GM10248 (cell line): ENCODE measurements at regions not wholly inside any gene's neighbourhood (a gene's known extent, or its start where the extent isn't known, plus 50 kb on each side); places are given as distances from the start of the nearest gene placed in this dataset.
"Not testable (repeated sequence)": the region's sequence is repeated elsewhere in the genome, so short reads cannot be mapped to it uniquely, and the experiment has no call there.

Source experiments
- CTCF ChIA-PET: fragments of 300-600 bp; sonication (Branson Sonifier 250); formaldehyde crosslinking; extraction: SDS; loops from one replicate; lab custom pipeline; 2021; ENCODE audit warnings: antibody characterized with exemption; lab: Yijun Ruan, JAX
- POLR2A ChIA-PET: fragments of 350-650 bp; sonication (Branson Sonifier 250); formaldehyde crosslinking; extraction: SDS; loops from one replicate; lab custom pipeline; 2020; ENCODE audit warnings: antibody characterized with exemption; lab: Yijun Ruan, JAX
- DNase-seq: peaks from one replicate; pipeline ENCODE4 v3.0.0; 2012; ENCODE audit errors: extremely low spot score
- TF ChIP-seq, protein P1 (sequence below): IDR thresholded peaks from 2 replicates; pipeline ENCODE4 v1.5.1; 2012; ENCODE audit warnings: mild to moderate bottlenecking, low read depth; ENCODE audit errors: extremely low read depth, missing control alignments, control extremely low read depth

DNA sequence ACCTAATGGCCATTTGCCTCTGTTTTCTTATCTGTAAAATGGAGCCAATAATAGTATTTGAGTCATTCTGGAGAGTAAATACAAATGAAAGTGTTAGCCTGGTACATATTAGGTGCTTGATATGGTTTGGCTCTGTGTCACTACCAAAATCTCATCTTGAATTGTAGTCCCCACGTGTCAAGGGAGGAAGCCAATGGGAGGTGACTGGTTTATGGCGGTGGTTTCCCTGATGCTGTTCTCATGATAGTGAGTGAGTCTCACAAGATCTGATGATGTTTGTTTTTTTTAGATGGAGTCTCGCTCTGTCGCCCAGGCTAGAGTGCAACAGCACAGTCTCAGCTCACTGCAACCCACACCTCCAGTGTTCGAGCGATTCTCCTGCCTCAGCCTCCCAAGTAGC, 194.0 kb upstream of the SEMA3E start:
- POLR2A ChIA-PET: no interaction called here
- no peak for DNase-seq
- CTCF ChIA-PET: interaction anchor here (1.2 kb wide), 1 partner anchor 140 kb away, joined by 3 read pairs; no protein-coding TSS in a partner anchor
- TF ChIP-seq, protein P1, sequence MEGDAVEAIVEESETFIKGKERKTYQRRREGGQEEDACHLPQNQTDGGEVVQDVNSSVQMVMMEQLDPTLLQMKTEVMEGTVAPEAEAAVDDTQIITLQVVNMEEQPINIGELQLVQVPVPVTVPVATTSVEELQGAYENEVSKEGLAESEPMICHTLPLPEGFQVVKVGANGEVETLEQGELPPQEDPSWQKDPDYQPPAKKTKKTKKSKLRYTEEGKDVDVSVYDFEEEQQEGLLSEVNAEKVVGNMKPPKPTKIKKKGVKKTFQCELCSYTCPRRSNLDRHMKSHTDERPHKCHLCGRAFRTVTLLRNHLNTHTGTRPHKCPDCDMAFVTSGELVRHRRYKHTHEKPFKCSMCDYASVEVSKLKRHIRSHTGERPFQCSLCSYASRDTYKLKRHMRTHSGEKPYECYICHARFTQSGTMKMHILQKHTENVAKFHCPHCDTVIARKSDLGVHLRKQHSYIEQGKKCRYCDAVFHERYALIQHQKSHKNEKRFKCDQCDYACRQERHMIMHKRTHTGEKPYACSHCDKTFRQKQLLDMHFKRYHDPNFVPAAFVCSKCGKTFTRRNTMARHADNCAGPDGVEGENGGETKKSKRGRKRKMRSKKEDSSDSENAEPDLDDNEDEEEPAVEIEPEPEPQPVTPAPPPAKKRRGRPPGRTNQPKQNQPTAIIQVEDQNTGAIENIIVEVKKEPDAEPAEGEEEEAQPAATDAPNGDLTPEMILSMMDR: no peak

DNA sequence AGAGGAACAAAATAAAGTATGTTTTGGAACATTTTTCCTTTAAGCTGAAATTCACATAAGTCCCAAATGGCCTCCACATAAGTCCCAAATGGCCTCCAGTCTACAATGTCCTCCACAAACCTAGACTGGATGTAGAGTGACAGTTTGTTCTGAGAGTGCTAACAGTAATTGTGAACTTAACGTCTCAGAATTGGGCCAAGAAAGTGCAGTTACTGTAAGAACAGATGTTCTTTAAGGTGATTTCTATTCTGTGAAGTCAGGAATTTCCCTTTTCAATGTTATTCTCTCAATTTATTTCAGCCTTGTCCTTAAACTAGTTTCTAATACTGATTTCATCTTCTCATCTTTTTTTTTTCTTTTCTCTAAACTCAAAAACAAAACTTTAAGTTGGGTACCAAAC, 188.7 kb upstream of the SEMA3E start:
- POLR2A ChIA-PET: no interaction called here
- CTCF ChIA-PET: interaction anchor here (1.3 kb wide), 1 partner anchor 20 kb away, joined by 3 read pairs; no protein-coding TSS in a partner anchor
- DNase-seq: no peak
- TF ChIP-seq, protein P1: no peak

DNA sequence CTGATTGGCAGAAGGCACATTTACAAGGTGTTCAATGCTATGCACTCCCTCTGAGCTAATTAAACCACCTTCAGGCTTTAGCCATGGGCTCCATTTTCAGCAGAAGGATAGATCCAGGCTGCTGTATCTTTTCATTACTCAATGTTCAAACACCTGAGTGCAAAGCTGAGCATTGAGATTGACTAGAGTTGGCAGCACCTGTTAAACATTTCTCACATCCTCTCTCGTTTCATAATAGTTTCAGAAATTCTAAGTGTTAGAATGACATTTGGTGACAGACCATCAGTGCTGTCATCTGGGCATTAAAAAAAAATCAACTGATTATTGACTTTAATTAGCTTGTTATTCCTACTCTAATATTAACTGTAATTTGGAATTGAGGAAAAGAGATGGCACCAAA, 187.1 kb upstream of the SEMA3E start:
- ChIA-PET POLR2A (no interaction called here), CTCF (no interaction called here)
- DNase-seq: no peak
- TF ChIP-seq, protein P1: no peak

DNA sequence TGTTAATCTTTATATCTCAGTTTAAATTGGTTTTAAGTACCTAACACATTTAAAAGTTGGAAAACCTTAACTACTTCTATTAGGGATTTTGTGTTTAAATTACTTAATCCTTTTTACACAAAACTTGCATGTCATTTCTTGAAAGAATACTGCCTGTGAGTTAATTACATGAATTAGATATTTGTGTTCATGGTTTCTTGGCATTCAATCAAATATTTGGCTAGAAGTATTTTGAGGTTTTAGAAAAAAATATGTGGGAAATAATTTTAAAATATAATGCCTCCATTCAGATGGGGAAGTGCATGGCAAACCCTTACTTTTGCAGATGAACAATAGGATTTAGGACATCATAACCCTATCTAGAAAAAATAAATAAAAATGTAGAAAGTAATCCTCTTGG, 186.5 kb upstream of the SEMA3E start:
- DNase-seq: no peak
- TF ChIP-seq, protein P1: no peak
- ChIA-PET POLR2A (no interaction called here), CTCF (no interaction called here)

GRCh38 chr7:83833721-83834120, 184.8 kb upstream of the SEMA3E start:
- POLR2A ChIA-PET: not testable (repeated sequence)
- CTCF ChIA-PET: interaction anchor here (1.3 kb wide), 1 partner anchor 19 kb away, joined by 3 read pairs; no protein-coding TSS in a partner anchor

DNA sequence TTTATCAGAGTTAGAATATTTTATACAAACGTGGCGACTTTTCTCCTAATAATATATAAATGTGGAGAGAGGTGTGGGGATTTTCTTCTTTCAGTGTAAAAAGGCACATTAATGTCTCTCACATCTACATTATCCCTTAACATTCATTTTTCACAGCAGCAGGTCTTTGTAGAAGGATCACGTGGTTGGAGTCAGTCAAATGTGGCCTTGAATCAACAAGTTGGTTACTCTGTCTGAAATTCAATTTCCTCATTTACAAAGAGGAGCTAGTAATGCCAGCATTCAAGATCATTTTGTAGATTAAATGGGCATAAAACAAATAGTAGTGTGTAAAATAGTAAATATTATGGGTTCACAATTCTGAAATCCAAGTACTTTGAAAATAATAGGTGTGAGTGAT, 183.1 kb upstream of the SEMA3E start:
- no peak for DNase-seq
- TF ChIP-seq, protein P1: no peak
- POLR2A ChIA-PET: no interaction called here
- CTCF ChIA-PET: interaction anchor here (1.6 to 1.9 kb wide), 2 partner anchors 8 to 20 kb away, joined by 3 to 5 read pairs; no protein-coding TSS in a partner anchor

More at GRCh38 chr7:83833721-83834120, 184.8 kb upstream of the SEMA3E start:
- not testable (repeated sequence) for DNase-seq

DNA sequence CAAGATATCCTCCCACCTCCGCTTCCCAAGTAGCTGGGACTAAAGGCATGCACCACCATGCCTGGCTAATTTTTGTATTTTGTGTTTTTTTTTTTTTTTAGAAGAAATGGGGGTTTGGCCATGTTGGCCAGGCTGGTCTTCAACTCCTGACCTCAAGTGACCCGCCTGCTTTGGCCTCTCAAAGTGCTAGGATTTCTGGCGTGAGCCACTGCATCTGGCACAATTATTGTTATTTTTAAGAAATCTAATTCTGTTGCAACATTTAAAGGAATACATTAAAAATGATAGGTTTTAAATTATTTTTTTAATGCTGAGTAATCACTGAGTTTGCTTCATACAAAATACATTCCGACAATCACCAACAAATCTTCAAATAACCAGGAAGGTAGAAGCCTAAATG, 178.1 kb upstream of the SEMA3E start:
- DNase-seq: no peak
- TF ChIP-seq, protein P1: no peak
- POLR2A ChIA-PET: no interaction called here
- CTCF ChIA-PET: no interaction called here
